Right atrium auricular region (tissue), 2 donors: ENCODE measurements at regions not wholly inside any gene's neighbourhood (a gene's known extent, or its start where the extent isn't known, plus 50 kb on each side); places are given as distances from the start of the nearest gene placed in this dataset.

Experiments used
- DNase-seq: peaks from one replicate; pipeline ENCODE4 v3.0.0-alpha.2; 2019; ENCODE audit warnings: low spot score
- H3K27ac ChIP-seq, 2 donors: fragments of 200-600 bp; sonication (generic); 1 replicate in 1 of 2; 2 replicates in 1 of 2; pipeline ENCODE4 v1.5.1; 2016 to 2019
- H3K27me3 ChIP-seq, 2 donors: fragments of 200-600 bp; sonication (generic); one replicate each; pipeline versions ENCODE4 v1.5.1 to v1.6.0; 2017 to 2019
- H3K36me3 ChIP-seq: fragments of 200-600 bp; sonication (generic); one replicate; pipeline ENCODE4 v1.5.1; 2016
- H3K4me1 ChIP-seq, 2 donors: fragments of 200-600 bp; sonication (generic); one replicate each; pipeline versions ENCODE4 v1.5.1 to v1.6.0; 2017 to 2019
- H3K4me3 ChIP-seq, 2 donors: fragments of 200-600 bp; sonication (generic); 1 replicate in 1 of 2; 2 replicates in 1 of 2; pipeline ENCODE4 v1.5.1; 2017 to 2019; ENCODE audit warnings: mild to moderate bottlenecking in 1 of 2, moderate library complexity in 1 of 2
- H3K9me3 ChIP-seq, 2 donors: fragments of 200-600 bp; sonication (generic); one replicate each; pipeline ENCODE4 v1.5.1; 2019
- TF ChIP-seq, protein P1 (sequence below), 2 donors: fragments of 200-600 bp; sonication (generic); IDR thresholded peaks; one replicate each; pipeline ENCODE4 v1.5.1; 2019; ENCODE audit warnings: antibody characterized with exemption in 2 of 2

- TF ChIP-seq, protein P1, sequence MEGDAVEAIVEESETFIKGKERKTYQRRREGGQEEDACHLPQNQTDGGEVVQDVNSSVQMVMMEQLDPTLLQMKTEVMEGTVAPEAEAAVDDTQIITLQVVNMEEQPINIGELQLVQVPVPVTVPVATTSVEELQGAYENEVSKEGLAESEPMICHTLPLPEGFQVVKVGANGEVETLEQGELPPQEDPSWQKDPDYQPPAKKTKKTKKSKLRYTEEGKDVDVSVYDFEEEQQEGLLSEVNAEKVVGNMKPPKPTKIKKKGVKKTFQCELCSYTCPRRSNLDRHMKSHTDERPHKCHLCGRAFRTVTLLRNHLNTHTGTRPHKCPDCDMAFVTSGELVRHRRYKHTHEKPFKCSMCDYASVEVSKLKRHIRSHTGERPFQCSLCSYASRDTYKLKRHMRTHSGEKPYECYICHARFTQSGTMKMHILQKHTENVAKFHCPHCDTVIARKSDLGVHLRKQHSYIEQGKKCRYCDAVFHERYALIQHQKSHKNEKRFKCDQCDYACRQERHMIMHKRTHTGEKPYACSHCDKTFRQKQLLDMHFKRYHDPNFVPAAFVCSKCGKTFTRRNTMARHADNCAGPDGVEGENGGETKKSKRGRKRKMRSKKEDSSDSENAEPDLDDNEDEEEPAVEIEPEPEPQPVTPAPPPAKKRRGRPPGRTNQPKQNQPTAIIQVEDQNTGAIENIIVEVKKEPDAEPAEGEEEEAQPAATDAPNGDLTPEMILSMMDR (IDR thresholded peaks at IDR 0.05), result no peak
- Histone ChIP-seq H3K27ac (no peak overlapping the region), H3K27me3 (no peaks in the 10 kb centered on the region), H3K4me3 (no peak overlapping the region), H3K9me3 (no peaks in the 10 kb centered on the region), H3K4me1 (no peaks in the 10 kb centered on the region), H3K36me3 (no peaks in the 10 kb centered on the region)
- DNase-seq, result no peak
These were observed 298.5 kb downstream of the EN1 start for GRCh38 chr2:118548880-118549488.

GRCh38 chr2:118539290-118539689, 308.2 kb downstream of the EN1 start:
- TF ChIP-seq, protein P1 (IDR thresholded peaks at IDR 0.05), result peak in 1 of 2 donors; percentile 53
- no peak overlapping the region for H3K4me3 ChIP-seq
- H3K27me3 ChIP-seq, result no peaks in the 10 kb centered on the region
- no peak for DNase-seq
- no peaks in the 10 kb centered on the region for H3K9me3 ChIP-seq
- no peaks in the 10 kb centered on the region for H3K36me3 ChIP-seq
- no peak overlapping the region for H3K27ac ChIP-seq
- no peaks in the 10 kb centered on the region for H3K4me1 ChIP-seq

GRCh38 chr2:118536306-118536705, 311.1 kb downstream of the EN1 start:
- H3K4me1 ChIP-seq, result no peaks in the 10 kb centered on the region
- H3K36me3 ChIP-seq, result no peaks in the 10 kb centered on the region
- no peaks in the 10 kb centered on the region for H3K27me3 ChIP-seq
- no peak overlapping the region for H3K27ac ChIP-seq
- no peak for DNase-seq
- H3K9me3 ChIP-seq, result no peaks in the 10 kb centered on the region
- no peak overlapping the region for H3K4me3 ChIP-seq
- TF ChIP-seq, protein P1 (IDR thresholded peaks at IDR 0.05), result no peak

GRCh38 chr2:118535818-118536212, 311.6 kb downstream of the EN1 start:
- Histone ChIP-seq H3K36me3 (no peaks in the 10 kb centered on the region), H3K27me3 (no peaks in the 10 kb centered on the region), H3K4me1 (no peaks in the 10 kb centered on the region), H3K4me3 (no peak overlapping the region), H3K27ac (no peak overlapping the region), H3K9me3 (no peaks in the 10 kb centered on the region)
- TF ChIP-seq, protein P1 (IDR thresholded peaks at IDR 0.05), result no peak
- DNase-seq, result no peak

DNA sequence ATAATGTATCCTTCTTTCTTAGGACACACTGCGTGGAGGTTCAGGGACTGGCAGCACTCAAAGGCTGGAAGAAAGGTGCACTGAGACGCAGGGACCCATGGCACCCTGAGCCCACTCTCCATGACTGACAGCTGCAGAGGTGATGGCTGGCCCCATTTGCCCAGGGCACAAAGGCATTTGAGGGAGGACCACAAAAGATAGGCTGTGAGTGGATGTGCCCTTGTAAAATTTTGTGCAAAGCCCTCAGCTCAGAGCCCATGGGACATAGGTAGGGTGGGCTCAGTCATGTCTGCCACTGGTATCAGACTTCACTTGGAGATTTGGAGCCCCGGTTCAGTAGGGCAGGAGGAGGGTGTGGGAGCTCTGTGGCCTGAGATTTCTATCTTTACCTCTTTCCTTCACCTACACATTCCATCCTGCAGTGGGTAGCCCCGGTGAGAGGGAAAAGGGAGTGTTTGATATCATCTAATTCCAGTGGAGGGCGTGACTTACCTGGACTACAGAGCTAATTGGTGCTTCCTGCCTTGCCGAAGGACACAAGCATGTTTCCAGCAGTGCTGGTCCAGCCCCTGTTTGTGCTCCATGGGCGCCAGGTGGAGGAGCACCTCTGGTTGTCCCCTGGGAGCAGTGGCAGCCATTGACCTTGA, 312.2 kb downstream of the EN1 start:
- Histone ChIP-seq H3K36me3 (no peaks in the 10 kb centered on the region), H3K27ac (no peak overlapping the region), H3K27me3 (no peaks in the 10 kb centered on the region), H3K9me3 (no peaks in the 10 kb centered on the region), H3K4me1 (no peaks in the 10 kb centered on the region), H3K4me3 (no peak overlapping the region)
- no peak for DNase-seq
- TF ChIP-seq, protein P1 (IDR thresholded peaks at IDR 0.05), result no peak

- TF ChIP-seq, protein P1 (IDR thresholded peaks at IDR 0.05), result no peak
- no peaks in the 10 kb centered on the region for H3K36me3 ChIP-seq
- H3K4me1 ChIP-seq, result no peaks in the 10 kb centered on the region
- no peak overlapping the region for H3K4me3 ChIP-seq
- no peaks in the 10 kb centered on the region for H3K27me3 ChIP-seq
- no peak for DNase-seq
- no peak overlapping the region for H3K27ac ChIP-seq
- no peaks in the 10 kb centered on the region for H3K9me3 ChIP-seq
These were observed 316.5 kb downstream of the EN1 start for GRCh38 chr2:118530976-118531375.
